22Rv1 (cell line): ENCODE measurements at regions not wholly inside any gene's neighbourhood (a gene's known extent, or its start where the extent isn't known, plus 50 kb on each side); places are given as distances from the start of the nearest gene placed in this dataset.

Experiments
- ZFX ChIP-seq: fragments of 450-650 bp; IDR thresholded peaks from 2 replicates; pipeline ENCODE4 v1.6.1; 2017; ENCODE audit warnings: antibody characterized with exemption, borderline replicate concordance
- TF ChIP-seq, protein P1 (sequence below): fragments of 450-650 bp; IDR thresholded peaks from 2 replicates; pipeline ENCODE4 v1.5.1; 2017; ENCODE audit warnings: mild to moderate bottlenecking

DNA sequence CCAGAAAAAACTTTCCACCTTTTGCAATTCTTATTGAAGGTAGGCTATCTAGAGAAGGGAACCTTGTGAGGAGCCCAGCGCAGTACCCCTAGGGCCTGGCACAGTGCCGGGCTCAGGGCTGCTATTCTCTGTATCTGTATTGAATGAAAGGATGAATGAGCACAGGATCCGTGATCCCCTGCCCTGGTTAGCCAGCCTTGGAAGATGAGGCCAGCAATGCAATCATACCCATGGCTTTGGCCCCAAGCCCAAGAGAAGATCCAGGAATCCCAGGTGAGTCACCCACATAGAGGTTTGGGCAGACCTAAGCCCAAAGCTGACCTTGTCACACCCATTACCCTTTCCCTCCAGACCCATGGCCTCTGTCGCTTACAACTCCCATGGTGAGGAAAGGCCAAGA, 92.5 kb upstream of the CD82 start:
- TF ChIP-seq, protein P1, sequence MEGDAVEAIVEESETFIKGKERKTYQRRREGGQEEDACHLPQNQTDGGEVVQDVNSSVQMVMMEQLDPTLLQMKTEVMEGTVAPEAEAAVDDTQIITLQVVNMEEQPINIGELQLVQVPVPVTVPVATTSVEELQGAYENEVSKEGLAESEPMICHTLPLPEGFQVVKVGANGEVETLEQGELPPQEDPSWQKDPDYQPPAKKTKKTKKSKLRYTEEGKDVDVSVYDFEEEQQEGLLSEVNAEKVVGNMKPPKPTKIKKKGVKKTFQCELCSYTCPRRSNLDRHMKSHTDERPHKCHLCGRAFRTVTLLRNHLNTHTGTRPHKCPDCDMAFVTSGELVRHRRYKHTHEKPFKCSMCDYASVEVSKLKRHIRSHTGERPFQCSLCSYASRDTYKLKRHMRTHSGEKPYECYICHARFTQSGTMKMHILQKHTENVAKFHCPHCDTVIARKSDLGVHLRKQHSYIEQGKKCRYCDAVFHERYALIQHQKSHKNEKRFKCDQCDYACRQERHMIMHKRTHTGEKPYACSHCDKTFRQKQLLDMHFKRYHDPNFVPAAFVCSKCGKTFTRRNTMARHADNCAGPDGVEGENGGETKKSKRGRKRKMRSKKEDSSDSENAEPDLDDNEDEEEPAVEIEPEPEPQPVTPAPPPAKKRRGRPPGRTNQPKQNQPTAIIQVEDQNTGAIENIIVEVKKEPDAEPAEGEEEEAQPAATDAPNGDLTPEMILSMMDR: no peak
- no peak for TF ChIP-seq ZFX
